HG03442 (cell line): ENCODE measurements at regions not wholly inside any gene's neighbourhood (a gene's known extent, or its start where the extent isn't known, plus 50 kb on each side); places are given as distances from the start of the nearest gene placed in this dataset.

Experiments
- ATAC-seq: cut with Tn5 transposase; IDR thresholded peaks from one replicate; pipeline ENCODE4 v1.9.1; 2021; ENCODE audit warnings: mild to moderate bottlenecking, moderate library complexity; ENCODE audit not compliant: unreplicated experiment

- ATAC-seq, result no peak
Measured at GRCh38 chr9:89892920-89893319, 288.1 kb downstream of the GADD45G start.

GRCh38 chr9:89893886-89894285, 289.1 kb downstream of the GADD45G start:
- no peak for ATAC-seq

- ATAC-seq, result no peak
Measured at GRCh38 chr9:89896806-89897340, 292.1 kb downstream of the GADD45G start.

GRCh38 chr9:89899573-89899972, 294.8 kb downstream of the GADD45G start:
- ATAC-seq, result no peak

- no peak for ATAC-seq
Measured at GRCh38 chr9:89901920-89902319, 297.1 kb downstream of the GADD45G start.

- ATAC-seq, result no peak
Measured at GRCh38 chr9:89902450-89903140, 297.8 kb downstream of the GADD45G start.

GRCh38 chr9:89903141-89903475, 298.3 kb downstream of the GADD45G start:
- ATAC-seq, result no peak

- ATAC-seq, result no peak
Measured at GRCh38 chr9:89905606-89906338, 301.0 kb downstream of the GADD45G start.

- ATAC-seq, result no peak
Measured at GRCh38 chr9:89911721-89912604, 307.2 kb downstream of the GADD45G start.

- ATAC-seq, result no peak
Measured at GRCh38 chr9:89912605-89912953, 307.8 kb downstream of the GADD45G start.

GRCh38 chr9:89915187-89915586, 310.4 kb downstream of the GADD45G start:
- ATAC-seq, result no peak

- ATAC-seq, result no peak
Measured at GRCh38 chr9:89916001-89916597, 311.3 kb downstream of the GADD45G start.

GRCh38 chr9:89917861-89918260, 313.0 kb downstream of the GADD45G start:
- ATAC-seq, result no peak

- no peak for ATAC-seq
Measured at GRCh38 chr9:89919171-89919681, 314.4 kb downstream of the GADD45G start.

- ATAC-seq, result no peak
Measured at GRCh38 chr9:89920131-89920530, 315.3 kb downstream of the GADD45G start.

GRCh38 chr9:89920951-89921350, 316.1 kb downstream of the GADD45G start:
- ATAC-seq, result no peak

- ATAC-seq, result no peak
Measured at GRCh38 chr9:89922099-89922498, 317.3 kb downstream of the GADD45G start.

GRCh38 chr9:89923174-89923573, 318.4 kb downstream of the GADD45G start:
- no peak for ATAC-seq

GRCh38 chr9:89923961-89924504, 319.2 kb downstream of the GADD45G start:
- ATAC-seq, result no peak

- ATAC-seq, result no peak
Measured at GRCh38 chr9:89924611-89925010, 319.8 kb downstream of the GADD45G start.

- ATAC-seq, result no peak
Measured at GRCh38 chr9:89926167-89926566, 321.4 kb downstream of the GADD45G start.
